HCEC 1CT (cell line): ENCODE measurements at regions not wholly inside any gene's neighbourhood (a gene's known extent, or its start where the extent isn't known, plus 50 kb on each side); places are given as distances from the start of the nearest gene placed in this dataset.
"Not testable (repeated sequence)": the region's sequence is repeated elsewhere in the genome, so short reads cannot be mapped to it uniquely, and the experiment has no call there.

Experiments
- DNase-seq: peaks from one replicate; pipeline ENCODE4 v3.0.0-alpha.2; 2017

DNA sequence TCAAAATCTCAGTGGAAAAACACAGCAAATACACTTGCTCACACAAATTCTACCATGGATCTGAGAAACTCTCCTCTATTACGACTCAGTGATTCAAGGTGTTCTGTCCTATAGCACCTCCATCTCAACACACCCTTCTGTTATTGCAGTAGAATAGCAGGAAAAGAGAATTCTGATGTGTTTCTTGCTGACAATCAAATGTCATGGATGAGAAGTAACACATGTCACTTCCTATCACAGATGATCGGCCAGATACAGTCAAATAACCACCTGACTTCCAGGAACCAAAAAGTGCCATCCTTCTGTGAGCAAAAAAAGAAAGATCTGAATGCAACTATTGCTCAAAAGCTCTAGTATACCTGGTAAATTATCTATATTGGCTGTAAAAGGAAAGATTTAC is 734.2 kb upstream of the GBE1 start:
- DNase-seq, result no peak

DNA sequence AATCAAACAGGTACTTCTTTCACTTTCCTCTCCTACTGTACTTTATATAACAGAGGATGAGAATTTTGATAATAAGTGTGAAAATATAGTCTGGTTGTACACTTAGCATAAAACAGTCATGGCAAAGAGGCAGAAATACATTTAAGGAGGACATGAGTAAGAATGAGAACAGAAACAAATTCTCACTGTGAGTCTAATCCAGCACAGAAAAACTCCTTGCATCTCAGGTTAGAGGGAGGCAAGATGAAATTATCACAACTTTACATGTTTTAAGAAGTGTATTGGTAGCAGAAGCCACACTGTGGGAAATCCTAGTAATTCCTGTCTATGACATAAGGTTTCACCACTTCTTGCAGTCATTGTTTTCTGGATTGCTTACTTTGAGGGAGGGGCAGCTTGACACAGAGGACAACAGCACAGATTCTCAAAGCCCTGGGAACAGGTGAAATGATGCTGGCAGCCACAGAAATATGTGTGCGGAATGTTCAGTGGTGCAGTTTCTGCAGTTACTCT is 733.6 kb upstream of the GBE1 start:
- no peak for DNase-seq

GRCh38 chr3:82493858-82494257 is 732.4 kb upstream of the GBE1 start:
- no peak for DNase-seq

DNA sequence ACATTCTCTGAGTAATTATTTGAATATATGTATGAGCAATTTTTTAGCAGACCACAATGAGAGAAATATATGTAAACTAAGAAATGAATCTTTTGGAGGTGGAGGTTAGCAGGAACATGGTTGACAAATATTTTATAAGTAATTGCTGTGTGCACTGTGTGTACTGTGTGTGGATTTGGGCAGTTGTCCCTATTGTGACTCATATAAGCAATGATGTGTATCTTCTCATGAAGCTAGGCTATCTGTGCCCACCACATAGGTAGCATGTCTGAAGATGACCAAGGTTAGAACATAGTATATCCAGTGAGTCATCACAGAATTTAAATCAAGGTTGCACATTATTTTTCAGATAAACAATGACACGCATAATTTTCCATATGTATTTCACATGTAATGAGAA is 713.9 kb upstream of the GBE1 start:
- no peak for DNase-seq

DNA sequence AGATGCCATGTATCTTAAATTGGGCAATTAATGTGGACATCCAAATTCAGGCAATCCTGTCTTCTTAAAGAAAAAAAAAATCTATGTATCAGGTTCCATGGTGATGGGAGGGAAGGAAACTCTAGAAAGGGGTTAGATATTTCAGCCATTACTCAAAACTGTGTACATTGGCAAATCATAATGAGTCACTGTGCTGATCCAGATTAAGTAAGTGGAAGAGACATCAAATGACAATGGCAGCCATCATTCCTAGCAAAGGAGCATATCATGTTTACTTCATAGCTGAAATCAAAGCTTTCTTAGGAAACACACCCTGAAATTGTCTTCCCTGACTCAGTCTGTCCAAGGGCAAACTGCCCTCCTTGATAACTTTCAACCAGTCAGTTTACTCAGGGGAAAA is 713.3 kb upstream of the GBE1 start:
- no peak for DNase-seq

GRCh38 chr3:82473864-82474541 is 712.6 kb upstream of the GBE1 start:
- DNase-seq, result no peak

DNA sequence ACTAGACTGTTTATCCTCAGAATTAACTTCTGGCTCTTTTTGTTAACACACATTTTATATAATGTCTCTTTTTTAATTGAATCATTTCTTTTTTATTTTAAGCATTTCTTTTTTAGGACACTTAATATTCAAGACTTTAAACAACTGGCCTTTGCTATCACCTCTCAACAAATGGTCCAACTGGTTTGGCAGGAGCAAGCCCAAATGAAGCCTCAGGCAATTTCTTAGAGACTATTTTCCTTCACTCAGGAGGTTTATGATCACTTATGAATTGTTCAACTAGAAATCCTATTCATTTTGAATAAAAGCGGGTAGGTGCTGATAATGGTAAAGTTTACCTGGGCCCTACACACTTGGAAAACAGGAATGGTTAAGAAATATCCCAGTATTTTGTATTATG is 705.6 kb upstream of the GBE1 start:
- DNase-seq, result no peak

DNA sequence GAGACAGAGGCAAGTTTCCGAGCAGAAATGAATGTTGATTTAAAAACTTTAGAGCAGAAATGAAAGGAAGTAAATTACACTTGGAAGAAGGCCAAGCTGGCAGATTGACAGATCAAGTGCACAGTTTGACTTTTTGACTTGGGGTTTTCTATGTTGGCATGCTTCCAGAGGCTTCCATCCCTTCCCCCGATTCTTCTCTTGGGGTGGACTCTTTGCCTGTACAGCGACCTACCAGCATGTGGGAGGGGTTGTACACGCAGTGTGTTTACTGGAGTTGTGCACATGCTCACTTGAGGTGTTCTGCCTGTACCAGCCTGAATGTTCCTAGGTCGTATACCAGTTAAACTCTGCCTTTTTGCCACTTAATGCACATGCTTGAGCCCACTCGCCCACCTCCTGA is 701.5 kb upstream of the GBE1 start:
- no peak for DNase-seq

GRCh38 chr3:82461049-82461889 is 699.8 kb upstream of the GBE1 start:
- DNase-seq, result no peak

DNA sequence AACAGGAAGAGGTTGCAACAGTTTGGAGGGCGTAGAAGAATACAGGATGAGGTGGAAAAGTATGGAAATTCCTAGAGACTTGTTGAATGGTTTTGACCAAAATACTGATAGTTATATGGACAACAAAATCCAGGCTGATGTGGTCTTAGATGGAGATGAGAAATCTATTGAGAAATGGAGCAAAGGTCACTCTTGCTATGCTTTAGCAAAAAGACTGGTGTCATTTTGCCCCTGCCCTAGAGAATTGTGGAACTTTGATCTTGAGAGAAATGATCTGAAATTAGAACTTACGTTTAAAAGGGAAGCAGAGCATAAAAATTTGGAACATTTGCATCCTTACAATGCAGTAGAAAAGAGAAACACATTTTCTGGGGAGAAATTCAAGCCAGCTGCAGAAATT is 686.9 kb upstream of the GBE1 start:
- no peak for DNase-seq

- DNase-seq, result not testable (repeated sequence)
These were observed 667.4 kb upstream of the GBE1 start for GRCh38 chr3:82428821-82429220.

DNA sequence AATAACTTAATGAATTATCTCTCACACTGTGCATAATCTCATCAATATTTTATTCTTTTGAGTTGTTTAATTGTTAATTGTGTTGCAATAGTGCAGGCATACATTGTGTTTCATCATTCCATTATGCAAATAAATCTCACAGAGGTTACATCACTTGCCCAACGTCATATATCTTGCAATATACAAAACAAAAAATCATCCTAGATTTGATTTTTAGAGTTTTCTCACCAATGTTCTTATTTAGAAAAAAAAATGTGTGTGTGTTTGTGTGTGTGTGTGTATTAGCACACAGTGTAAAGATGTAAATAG is 662.5 kb upstream of the GBE1 start:
- DNase-seq, result no peak

GRCh38 chr3:82423268-82424030 is 662.0 kb upstream of the GBE1 start:
- no peak for DNase-seq

- DNase-seq, result no peak
These were observed 655.4 kb upstream of the GBE1 start for GRCh38 chr3:82416830-82417229.

DNA sequence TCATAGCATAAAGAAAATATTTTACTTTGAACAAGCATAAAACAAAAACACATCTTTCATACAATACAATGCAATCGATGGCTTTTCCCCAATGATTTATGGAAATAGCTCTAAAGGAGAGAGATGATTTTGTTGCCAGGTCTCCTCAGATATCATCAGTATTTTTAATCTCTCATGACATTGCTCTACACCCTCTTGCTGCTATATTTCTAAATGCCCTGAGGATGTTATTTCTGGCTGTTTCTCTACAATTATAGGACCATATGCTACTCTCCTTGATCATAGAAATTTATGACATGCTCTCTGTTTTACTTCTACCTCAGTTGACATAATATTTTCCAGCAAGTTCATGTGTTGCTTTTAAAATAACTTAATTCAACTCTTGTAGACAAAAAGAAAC is 654.9 kb upstream of the GBE1 start:
- DNase-seq, result no peak

- no peak for DNase-seq
These were observed 651.7 kb upstream of the GBE1 start for GRCh38 chr3:82413171-82413570.

DNA sequence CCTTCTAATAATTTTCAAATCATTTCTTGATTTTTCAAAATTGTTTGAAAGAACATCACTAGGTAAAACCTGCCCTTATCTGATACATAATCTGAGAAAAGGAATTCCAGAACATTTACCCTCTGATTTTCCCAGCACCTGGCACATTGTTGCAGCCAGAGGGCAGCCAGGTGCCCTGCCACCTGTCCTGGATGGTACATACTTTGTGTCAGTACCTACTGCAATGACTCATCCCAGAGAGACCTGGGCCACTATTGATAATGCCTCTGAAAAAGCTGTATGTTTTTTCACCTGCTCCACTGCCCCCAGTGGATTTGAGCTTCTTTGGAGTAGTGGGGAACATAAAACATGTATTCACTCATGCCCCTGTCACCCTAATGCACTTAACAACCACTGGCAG is 648.9 kb upstream of the GBE1 start:
- no peak for DNase-seq

DNA sequence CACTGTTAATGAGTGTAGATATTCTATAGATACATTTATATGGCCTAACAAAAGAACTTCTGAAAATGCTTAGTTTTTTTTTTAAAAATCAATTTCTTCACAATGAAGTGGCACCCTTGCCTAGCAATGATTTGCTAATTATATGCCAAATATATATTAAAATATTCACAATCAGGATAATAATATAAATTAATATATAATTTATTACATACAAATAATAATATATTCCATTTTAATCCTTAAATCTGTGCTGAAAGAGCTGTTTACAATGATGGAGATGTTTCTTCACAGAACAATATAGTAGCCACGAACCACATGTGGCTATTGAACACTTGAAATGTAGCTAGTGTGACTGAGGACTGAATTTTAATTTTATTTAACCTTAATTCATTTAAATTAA is 648.4 kb upstream of the GBE1 start:
- no peak for DNase-seq

GRCh38 chr3:82392203-82392775 is 630.8 kb upstream of the GBE1 start:
- DNase-seq, result no peak

GRCh38 chr3:82390868-82391267 is 629.4 kb upstream of the GBE1 start:
- DNase-seq, result no peak

DNA sequence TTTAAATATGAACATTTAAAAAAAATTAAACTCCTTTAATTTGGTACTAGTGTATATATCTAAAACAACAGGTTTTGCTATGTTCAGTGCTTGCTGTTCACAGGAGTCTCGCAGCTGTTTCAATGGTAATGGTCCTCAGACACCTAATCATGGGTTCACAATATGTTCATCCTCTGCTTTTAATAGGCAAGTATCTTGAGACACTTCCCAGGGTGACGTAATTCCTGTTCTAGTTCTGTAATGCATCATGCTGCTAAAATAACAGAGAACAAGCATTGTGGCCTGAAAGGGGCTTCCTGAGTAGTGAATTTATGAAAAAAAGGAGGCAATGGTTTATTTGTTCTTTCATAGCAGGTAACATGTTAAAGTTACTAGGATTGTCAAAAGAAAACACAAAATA is 625.2 kb upstream of the GBE1 start:
- no peak for DNase-seq

DNA sequence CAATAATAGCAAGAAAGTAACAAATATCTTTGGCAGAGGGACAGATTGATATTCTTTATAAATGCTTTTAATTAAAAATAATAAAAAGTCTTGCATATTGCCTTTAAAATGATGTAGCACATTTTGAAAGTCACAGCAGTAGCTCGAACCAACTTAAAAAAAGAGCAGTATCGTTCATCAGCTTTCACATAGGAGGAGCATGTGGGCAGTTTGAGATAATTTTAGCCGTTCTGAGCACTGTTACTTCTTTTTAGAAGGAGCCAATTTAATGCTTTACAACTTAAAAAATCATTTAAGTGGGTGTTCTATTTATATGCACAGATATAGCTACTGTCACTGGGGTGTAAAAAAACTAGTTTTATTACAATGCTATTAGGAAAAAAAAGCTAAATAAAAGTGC is 622.7 kb upstream of the GBE1 start:
- DNase-seq, result no peak

DNA sequence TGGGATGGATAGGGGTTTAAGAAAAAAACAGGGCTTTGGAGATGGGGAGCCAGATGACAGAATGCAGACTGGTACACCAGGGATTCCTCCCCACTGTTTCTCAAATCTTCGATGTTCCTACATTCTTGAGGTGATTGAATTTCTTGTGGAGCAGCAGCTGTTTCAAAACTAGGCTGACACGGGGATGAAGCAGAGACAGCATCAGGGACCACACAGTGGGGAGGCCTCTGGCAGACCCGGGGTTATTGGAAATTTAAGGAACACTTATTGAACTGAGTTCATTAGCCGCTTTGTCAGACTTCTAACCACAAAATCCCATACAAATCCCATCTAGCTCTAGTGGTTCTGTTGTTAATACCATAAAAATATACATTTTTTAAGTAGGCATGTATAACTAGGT is 621.4 kb upstream of the GBE1 start:
- DNase-seq, result no peak

GRCh38 chr3:82378392-82378791 is 616.9 kb upstream of the GBE1 start:
- no peak for DNase-seq
